Transverse colon (tissue), 4 donors: ENCODE measurements at regions not wholly inside any gene's neighbourhood (a gene's known extent, or its start where the extent isn't known, plus 50 kb on each side); places are given as distances from the start of the nearest gene placed in this dataset.

Experiments used
- DNase-seq: peaks from one replicate; pipeline ENCODE4 v3.0.0-alpha.2; 2019
- H3K27ac ChIP-seq, 4 donors: fragments of 200-600 bp; sonication (generic); 2 replicates each; pipeline ENCODE4 v1.5.1; 2016 to 2018; ENCODE audit warnings: inconsistent platforms in 4 of 4
- H3K27me3 ChIP-seq: fragments of 200-600 bp; sonication (generic); 2 replicates; pipeline ENCODE4 v1.5.1; 2017; ENCODE audit warnings: inconsistent platforms
- H3K36me3 ChIP-seq, 4 donors: fragments of 200-600 bp; sonication (generic); 2 replicates each; pipeline ENCODE4 v1.5.1; 2017 to 2019; ENCODE audit warnings: inconsistent platforms in 4 of 4
- H3K4me1 ChIP-seq, 4 donors: fragments of 200-600 bp; sonication (generic); 2 replicates each; pipeline ENCODE4 v1.5.1; 2017 to 2020; ENCODE audit warnings: inconsistent platforms in 4 of 4
- H3K4me3 ChIP-seq, 4 donors: fragments of 200-600 bp; sonication (generic); 1 replicate in 1 of 4; 2 replicates in 3 of 4; pipeline versions ENCODE4 v1.5.1 to v1.6.1; 2017 to 2019; ENCODE audit warnings: inconsistent platforms in 4 of 4
- H3K9me3 ChIP-seq, 2 donors: fragments of 200-600 bp; sonication (generic); 2 replicates each; pipeline ENCODE4 v1.5.1; 2017 to 2019; ENCODE audit warnings: inconsistent platforms in 2 of 2
- CTCF ChIP-seq, 5 experiments: fragments of 200-600 bp in 3 of 5; fragments of 450-650 bp in 2 of 5; sonication (generic) in 3 of 5; IDR thresholded peaks; 1 replicate in 2 of 5; 2 replicates in 3 of 5; pipeline ENCODE4 v1.5.1; 2016 to 2017; ENCODE audit warnings: antibody characterized with exemption in 5 of 5, inconsistent platforms in 3 of 5, mild to moderate bottlenecking in 2 of 5, moderate library complexity in 1 of 5
- EP300 ChIP-seq: sonication (generic); formaldehyde crosslinking; IDR thresholded peaks from one replicate; pipeline ENCODE4 v1.6.1; 2017; ENCODE audit warnings: antibody characterized with exemption, low read depth
- POLR2A ChIP-seq: fragments of 450-650 bp; IDR thresholded peaks from one replicate; pipeline ENCODE4 v1.6.1; 2016; ENCODE audit warnings: antibody characterized with exemption, mild to moderate bottlenecking, moderate library complexity
- POLR2AphosphoS5 ChIP-seq, 3 donors: sonication (generic); formaldehyde crosslinking; IDR thresholded peaks; one replicate each; pipeline ENCODE4 v1.6.1; 2016; ENCODE audit warnings: antibody characterized with exemption in 3 of 3
- WGBS, 2 donors: methylation state at CpG; one replicate each; pipeline ENCODE4 v1.1.5; 2018; ENCODE audit warnings: low coverage in 1 of 2; 5-methylcytosine and 5-hydroxymethylcytosine counted together
- in situ Hi-C, 4 donors: fragments of 200-750 bp; cut with MboI; loops; one replicate each; pipeline versions ENCODE4 v1.15.0 to v1.15.1; 2017; ENCODE audit warnings: low sequenced_read_pairs in 3 of 4, low pct_ligation_motif_present in 1 of 4, low pct_unique_long_range_greater_than_20kb in 1 of 4
- intact Hi-C: fragments of 100-400 bp; cut with DNase I; formaldehyde crosslinking; loops from one replicate; pipeline ENCODE4 v1.15.1; 2023; ENCODE audit warnings: low total_unique reads

GRCh38 chr1:177833631-177834030 is 136.2 kb downstream of the SEC16B start:
- Histone ChIP-seq H3K4me1 (no peaks in the 10 kb centered on the region), H3K27me3 (no peaks in the 10 kb centered on the region), H3K4me3 (no peak overlapping the region), H3K36me3 (no peaks in the 10 kb centered on the region), H3K9me3 (no peaks in the 10 kb centered on the region), H3K27ac (no peak overlapping the region)
- TF ChIP-seq POLR2AphosphoS5 (IDR thresholded peaks at IDR 0.05): no peak
- no peak for TF ChIP-seq POLR2A
- no peak for TF ChIP-seq EP300
- no peak for TF ChIP-seq CTCF (IDR thresholded peaks at IDR 0.05)
- WGBS, 2 donors: 57 to 93% methylated on average over 3 of the region's 3 CpGs
- no peak for DNase-seq
- intact Hi-C loops (no loop called here), in situ Hi-C loops (no loop called here)

- in situ Hi-C loops (no loop called here), intact Hi-C loops (no loop called here)
- Histone ChIP-seq H3K4me3 (no peak overlapping the region), H3K4me1 (no peaks in the 10 kb centered on the region), H3K27ac (no peak overlapping the region), H3K36me3 (no peaks in the 10 kb centered on the region), H3K9me3 (no peaks in the 10 kb centered on the region), H3K27me3 (no peaks in the 10 kb centered on the region)
- no peak for DNase-seq
- WGBS, 2 donors: 79 to 87% methylated on average over 4 of the region's 4 CpGs
- TF ChIP-seq POLR2A (no peak), CTCF (IDR thresholded peaks at IDR 0.05) (no peak), POLR2AphosphoS5 (IDR thresholded peaks at IDR 0.05) (no peak), EP300 (no peak)
Measured at GRCh38 chr1:177830531-177831135, 139.2 kb downstream of the SEC16B start.

- in situ Hi-C loops: no loop called here
- Histone ChIP-seq H3K36me3 (no peaks in the 10 kb centered on the region), H3K27me3 (no peaks in the 10 kb centered on the region), H3K27ac (no peak overlapping the region), H3K9me3 (no peaks in the 10 kb centered on the region), H3K4me3 (no peak overlapping the region), H3K4me1 (no peaks in the 10 kb centered on the region)
- TF ChIP-seq EP300: no peak
- TF ChIP-seq CTCF (IDR thresholded peaks at IDR 0.05): no peak
- TF ChIP-seq POLR2A: no peak
- TF ChIP-seq POLR2AphosphoS5 (IDR thresholded peaks at IDR 0.05): no peak
- DNase-seq: no peak
- intact Hi-C loops: loop anchor here (5.0 kb wide), 1 partner anchor 1068 kb away; no protein-coding TSS in a partner anchor
- WGBS, 2 donors: 65 to 83% methylated on average over 1 to 6 of the region's 6 CpGs
Measured at GRCh38 chr1:177825276-177825901, 144.5 kb downstream of the SEC16B start.

- 76 to 88% methylated on average over 5 of the region's 5 CpGs for WGBS, 2 donors
- Histone ChIP-seq H3K4me3 (no peak overlapping the region), H3K4me1 (no peaks in the 10 kb centered on the region), H3K27ac (no peak overlapping the region), H3K9me3 (no peaks in the 10 kb centered on the region), H3K36me3 (no peaks in the 10 kb centered on the region), H3K27me3 (no peaks in the 10 kb centered on the region)
- no peak for DNase-seq
- intact Hi-C loops: no loop called here
- in situ Hi-C loops: no loop called here
- TF ChIP-seq EP300: no peak
- TF ChIP-seq CTCF (IDR thresholded peaks at IDR 0.05): no peak
- no peak for TF ChIP-seq POLR2A
- no peak for TF ChIP-seq POLR2AphosphoS5 (IDR thresholded peaks at IDR 0.05)
Measured at GRCh38 chr1:177824508-177824982, 145.3 kb downstream of the SEC16B start.
